ENCODE measurements at regions not wholly inside any gene's neighbourhood (a gene's known extent, or its start where the extent isn't known, plus 50 kb on each side); places are given as distances from the start of the nearest gene placed in this dataset.

- no peaks in the 10 kb centered on the region for H3K36me3 ChIP-seq (ENCODE audit: control insufficient read depth, insufficient read depth, low read length)
- DNase-seq (ENCODE audit: low read depth): no peak
- H3K4me3 ChIP-seq (ENCODE audit: low read depth, low read length): no peak overlapping the region
- no peak for TF ChIP-seq CTCF (IDR thresholded peaks at IDR 0.05; ENCODE audit: insufficient read depth, low read length, poor library complexity, severe bottlenecking)
- no peaks in the 10 kb centered on the region for H3K27me3 ChIP-seq (ENCODE audit: control insufficient read depth, insufficient read depth, low read length)
Measured at GRCh38 chr1:104905322-104905721, 1155.6 kb downstream of the AMY1C start.

GRCh38 chr1:104906141-104906540 lies 1156.4 kb downstream of the AMY1C start:
- Histone ChIP-seq H3K36me3 (ENCODE audit: control insufficient read depth, insufficient read depth, low read length) (no peaks in the 10 kb centered on the region), H3K27me3 (ENCODE audit: control insufficient read depth, insufficient read depth, low read length) (no peaks in the 10 kb centered on the region), H3K4me3 (ENCODE audit: low read depth, low read length) (no peak overlapping the region)
- DNase-seq (ENCODE audit: low read depth): no peak
- no peak for TF ChIP-seq CTCF (IDR thresholded peaks at IDR 0.05; ENCODE audit: insufficient read depth, low read length, poor library complexity, severe bottlenecking)

- DNase-seq (ENCODE audit: low read depth): no peak
- H3K27me3 ChIP-seq (ENCODE audit: control insufficient read depth, insufficient read depth, low read length): no peaks in the 10 kb centered on the region
- TF ChIP-seq CTCF (IDR thresholded peaks at IDR 0.05; ENCODE audit: insufficient read depth, low read length, poor library complexity, severe bottlenecking): no peak
- H3K36me3 ChIP-seq (ENCODE audit: control insufficient read depth, insufficient read depth, low read length): no peaks in the 10 kb centered on the region
- no peak overlapping the region for H3K4me3 ChIP-seq (ENCODE audit: low read depth, low read length)
Measured at GRCh38 chr1:104919188-104919587, 1169.5 kb downstream of the AMY1C start.

GRCh38 chr1:104921525-104921924 lies 1171.8 kb downstream of the AMY1C start:
- DNase-seq (ENCODE audit: low read depth): no peak
- H3K27me3 ChIP-seq (ENCODE audit: control insufficient read depth, insufficient read depth, low read length): no peaks in the 10 kb centered on the region
- TF ChIP-seq CTCF (IDR thresholded peaks at IDR 0.05; ENCODE audit: insufficient read depth, low read length, poor library complexity, severe bottlenecking): no peak
- H3K4me3 ChIP-seq (ENCODE audit: low read depth, low read length): no peak overlapping the region
- H3K36me3 ChIP-seq (ENCODE audit: control insufficient read depth, insufficient read depth, low read length): no peaks in the 10 kb centered on the region

- no peaks in the 10 kb centered on the region for H3K36me3 ChIP-seq (ENCODE audit: control insufficient read depth, insufficient read depth, low read length)
- DNase-seq (ENCODE audit: low read depth): no peak
- no peaks in the 10 kb centered on the region for H3K27me3 ChIP-seq (ENCODE audit: control insufficient read depth, insufficient read depth, low read length)
- no peak for TF ChIP-seq CTCF (IDR thresholded peaks at IDR 0.05; ENCODE audit: insufficient read depth, low read length, poor library complexity, severe bottlenecking)
- H3K4me3 ChIP-seq (ENCODE audit: low read depth, low read length): no peak overlapping the region
Measured at GRCh38 chr1:104923075-104923474, 1173.4 kb downstream of the AMY1C start.

GRCh38 chr1:104929280-104929679 lies 1179.6 kb downstream of the AMY1C start:
- no peaks in the 10 kb centered on the region for H3K27me3 ChIP-seq (ENCODE audit: control insufficient read depth, insufficient read depth, low read length)
- DNase-seq (ENCODE audit: low read depth): no peak
- H3K36me3 ChIP-seq (ENCODE audit: control insufficient read depth, insufficient read depth, low read length): no peaks in the 10 kb centered on the region
- TF ChIP-seq CTCF (IDR thresholded peaks at IDR 0.05; ENCODE audit: insufficient read depth, low read length, poor library complexity, severe bottlenecking): no peak
- H3K4me3 ChIP-seq (ENCODE audit: low read depth, low read length): no peak overlapping the region
